Ishikawa (cell line): ENCODE measurements at regions not wholly inside any gene's neighbourhood (a gene's known extent, or its start where the extent isn't known, plus 50 kb on each side); places are given as distances from the start of the nearest gene placed in this dataset.

Experiments
- CEBPB ChIP-seq: IDR thresholded peaks from 2 replicates; pipeline ENCODE4 v1.6.1; 2012
- CREB1 ChIP-seq: IDR thresholded peaks from 2 replicates; pipeline ENCODE4 v1.6.1; 2012; ENCODE audit warnings: low read depth
- EGR1 ChIP-seq: IDR thresholded peaks from 2 replicates; pipeline ENCODE4 v1.6.1; 2012
- EP300 ChIP-seq: IDR thresholded peaks from 2 replicates; pipeline ENCODE4 v1.6.1; 2012; ENCODE audit warnings: borderline replicate concordance
- FOXM1 ChIP-seq: IDR thresholded peaks from 2 replicates; pipeline ENCODE4 v1.6.1; 2012; ENCODE audit warnings: low read depth, borderline replicate concordance
- MAX ChIP-seq: IDR thresholded peaks from 2 replicates; pipeline ENCODE4 v1.6.1; 2012
- NFIC ChIP-seq: IDR thresholded peaks from 2 replicates; pipeline ENCODE4 v1.6.1; 2012
- RAD21 ChIP-seq: IDR thresholded peaks from 2 replicates; pipeline ENCODE4 v1.6.1; 2012; ENCODE audit warnings: low read depth
- REST ChIP-seq: IDR thresholded peaks from 2 replicates; pipeline ENCODE4 v1.6.1; 2012; ENCODE audit warnings: low read depth, mild to moderate bottlenecking
- TAF1 ChIP-seq: IDR thresholded peaks from 2 replicates; pipeline ENCODE4 v1.6.1; 2012; ENCODE audit warnings: low read depth, mild to moderate bottlenecking
- TCF12 ChIP-seq: IDR thresholded peaks from 2 replicates; pipeline ENCODE4 v1.6.1; 2012; ENCODE audit warnings: low read depth
- TEAD4 ChIP-seq: IDR thresholded peaks from 2 replicates; pipeline ENCODE4 v1.6.1; 2012
- USF1 ChIP-seq: IDR thresholded peaks from 2 replicates; pipeline ENCODE4 v1.6.1; 2012
- YY1 ChIP-seq: IDR thresholded peaks from 2 replicates; pipeline ENCODE4 v1.6.1; 2012; ENCODE audit warnings: low read depth
- ZBTB7A ChIP-seq: IDR thresholded peaks from 2 replicates; pipeline ENCODE4 v1.6.1; 2012; ENCODE audit warnings: low read depth

- TF ChIP-seq CEBPB (no peak), TCF12 (no peak), MAX (no peak), YY1 (no peak), ZBTB7A (no peak), RAD21 (no peak), CREB1 (no peak), USF1 (no peak), TAF1 (no peak), TEAD4 (no peak), FOXM1 (no peak), NFIC (no peak), EP300 (no peak)
Observed at GRCh38 chr5:174997688-174998087, 273.3 kb downstream of the MSX2 start.

GRCh38 chr5:174996941-174997340, 272.6 kb downstream of the MSX2 start:
- TF ChIP-seq EGR1 (no peak), EP300 (no peak), CREB1 (no peak), YY1 (no peak), FOXM1 (no peak), REST (no peak), TAF1 (no peak), RAD21 (no peak), TEAD4 (no peak), TCF12 (no peak), CEBPB (no peak), MAX (no peak), ZBTB7A (no peak), USF1 (no peak), NFIC (no peak)

- TF ChIP-seq USF1 = no peak
- TF ChIP-seq TAF1 = no peak
- TF ChIP-seq TCF12 = no peak
- TF ChIP-seq REST = no peak
- no peak for TF ChIP-seq CEBPB
- no peak for TF ChIP-seq TEAD4
- no peak for TF ChIP-seq CREB1
- TF ChIP-seq NFIC = no peak
- no peak for TF ChIP-seq ZBTB7A
- TF ChIP-seq FOXM1 = no peak
- no peak for TF ChIP-seq EP300
- TF ChIP-seq RAD21 = no peak
- TF ChIP-seq YY1 = no peak
- TF ChIP-seq EGR1 = no peak
- TF ChIP-seq MAX = no peak
Observed at GRCh38 chr5:174995827-174996226, 271.4 kb downstream of the MSX2 start.

- no peak for TF ChIP-seq RAD21
- no peak for TF ChIP-seq EP300
- TF ChIP-seq EGR1 = no peak
- no peak for TF ChIP-seq ZBTB7A
- TF ChIP-seq CREB1 = no peak
- no peak for TF ChIP-seq CEBPB
- TF ChIP-seq TCF12 = no peak
- TF ChIP-seq MAX = no peak
- no peak for TF ChIP-seq REST
- TF ChIP-seq FOXM1 = no peak
- TF ChIP-seq USF1 = no peak
- no peak for TF ChIP-seq NFIC
- no peak for TF ChIP-seq TAF1
- no peak for TF ChIP-seq TEAD4
- TF ChIP-seq YY1 = no peak
Observed at GRCh38 chr5:174991847-174992246, 267.5 kb downstream of the MSX2 start.
